IMR-90 (cell line): ENCODE measurements at regions not wholly inside any gene's neighbourhood (a gene's known extent, or its start where the extent isn't known, plus 50 kb on each side); places are given as distances from the start of the nearest gene placed in this dataset.

ENCODE experiments used
- BHLHE40 ChIP-seq: fragments of 150-350 bp; IDR thresholded peaks from 2 replicates; pipeline ENCODE4 v1.6.1; 2016; ENCODE audit warnings: mild to moderate bottlenecking, low read depth, low read length
- CHD1 ChIP-seq: IDR thresholded peaks from 2 replicates; pipeline ENCODE4 v1.6.1; 2012; ENCODE audit warnings: low read depth, low read length, improper control_type of control experiment
- ELK1 ChIP-seq: fragments of 150-350 bp; IDR thresholded peaks from 2 replicates; pipeline ENCODE4 v1.6.1; 2016; ENCODE audit warnings: low read depth, mild to moderate bottlenecking, low read length, moderate library complexity, borderline replicate concordance
- MAZ ChIP-seq: IDR thresholded peaks from 2 replicates; pipeline ENCODE4 v1.6.1; 2012; ENCODE audit warnings: low read depth, mild to moderate bottlenecking, low read length, improper control_type of control experiment, moderate library complexity, borderline replicate concordance
- POLR2A ChIP-seq: IDR thresholded peaks from 2 replicates; pipeline ENCODE4 v1.6.1; 2012; ENCODE audit warnings: mild to moderate bottlenecking, low read depth, low read length
- RAD21 ChIP-seq: IDR thresholded peaks from 2 replicates; pipeline ENCODE4 v1.6.1; 2012; ENCODE audit warnings: low read length, improper control_type of control experiment
- SMC3 ChIP-seq: fragments of 150-350 bp; IDR thresholded peaks from 2 replicates; pipeline ENCODE4 v1.6.1; 2016; ENCODE audit warnings: low read depth, mild to moderate bottlenecking, antibody characterized with exemption, low read length, moderate library complexity
- TF ChIP-seq, protein P1 (sequence below): conservative IDR thresholded peaks from 2 replicates; pipeline ENCODE4 v1.5.1; 2012; ENCODE audit warnings: mild to moderate bottlenecking, low read depth, low read length, improper control_type of control experiment

DNA sequence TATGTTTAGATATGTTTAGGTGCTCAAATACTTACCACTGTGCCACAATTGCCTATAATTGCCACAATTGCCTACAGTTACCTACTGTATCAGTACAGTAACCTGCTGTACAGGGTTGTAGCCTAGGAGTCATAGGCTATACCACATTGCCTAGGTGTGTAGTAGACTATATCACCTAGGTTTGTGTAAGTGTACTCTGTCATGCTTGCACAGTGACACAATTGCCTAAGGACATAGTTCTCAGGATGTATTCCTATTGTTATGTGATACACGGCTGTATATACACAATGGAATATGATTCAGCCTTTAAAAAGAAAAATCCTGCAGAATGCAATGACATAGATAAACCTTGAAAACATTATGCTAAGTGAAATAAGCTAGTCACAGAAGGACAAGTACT, 264.8 kb downstream of the RAP2B start:
- TF ChIP-seq POLR2A (no peak), BHLHE40 (no peak), SMC3 (no peak), MAZ (no peak), CHD1 (no peak), ELK1 (no peak), RAD21 (no peak)
- TF ChIP-seq, protein P1, sequence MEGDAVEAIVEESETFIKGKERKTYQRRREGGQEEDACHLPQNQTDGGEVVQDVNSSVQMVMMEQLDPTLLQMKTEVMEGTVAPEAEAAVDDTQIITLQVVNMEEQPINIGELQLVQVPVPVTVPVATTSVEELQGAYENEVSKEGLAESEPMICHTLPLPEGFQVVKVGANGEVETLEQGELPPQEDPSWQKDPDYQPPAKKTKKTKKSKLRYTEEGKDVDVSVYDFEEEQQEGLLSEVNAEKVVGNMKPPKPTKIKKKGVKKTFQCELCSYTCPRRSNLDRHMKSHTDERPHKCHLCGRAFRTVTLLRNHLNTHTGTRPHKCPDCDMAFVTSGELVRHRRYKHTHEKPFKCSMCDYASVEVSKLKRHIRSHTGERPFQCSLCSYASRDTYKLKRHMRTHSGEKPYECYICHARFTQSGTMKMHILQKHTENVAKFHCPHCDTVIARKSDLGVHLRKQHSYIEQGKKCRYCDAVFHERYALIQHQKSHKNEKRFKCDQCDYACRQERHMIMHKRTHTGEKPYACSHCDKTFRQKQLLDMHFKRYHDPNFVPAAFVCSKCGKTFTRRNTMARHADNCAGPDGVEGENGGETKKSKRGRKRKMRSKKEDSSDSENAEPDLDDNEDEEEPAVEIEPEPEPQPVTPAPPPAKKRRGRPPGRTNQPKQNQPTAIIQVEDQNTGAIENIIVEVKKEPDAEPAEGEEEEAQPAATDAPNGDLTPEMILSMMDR = no peak
